Stimulated activated CD8-positive, alpha-beta memory T cell treated with anti-CD3 and anti-CD28 coated beads, Interleukin-7, amount 100 ng/mL, for 48 hours (primary cell): ENCODE measurements at regions not wholly inside any gene's neighbourhood (a gene's known extent, or its start where the extent isn't known, plus 50 kb on each side); places are given as distances from the start of the nearest gene placed in this dataset.

Experiments used
- DNase-seq, 2 donors: peaks; one replicate each; pipeline ENCODE4 v3.0.0-alpha.2; 2020; ENCODE audit warnings: low read depth in 1 of 2; ENCODE audit errors: extremely low read depth in 1 of 2

DNA sequence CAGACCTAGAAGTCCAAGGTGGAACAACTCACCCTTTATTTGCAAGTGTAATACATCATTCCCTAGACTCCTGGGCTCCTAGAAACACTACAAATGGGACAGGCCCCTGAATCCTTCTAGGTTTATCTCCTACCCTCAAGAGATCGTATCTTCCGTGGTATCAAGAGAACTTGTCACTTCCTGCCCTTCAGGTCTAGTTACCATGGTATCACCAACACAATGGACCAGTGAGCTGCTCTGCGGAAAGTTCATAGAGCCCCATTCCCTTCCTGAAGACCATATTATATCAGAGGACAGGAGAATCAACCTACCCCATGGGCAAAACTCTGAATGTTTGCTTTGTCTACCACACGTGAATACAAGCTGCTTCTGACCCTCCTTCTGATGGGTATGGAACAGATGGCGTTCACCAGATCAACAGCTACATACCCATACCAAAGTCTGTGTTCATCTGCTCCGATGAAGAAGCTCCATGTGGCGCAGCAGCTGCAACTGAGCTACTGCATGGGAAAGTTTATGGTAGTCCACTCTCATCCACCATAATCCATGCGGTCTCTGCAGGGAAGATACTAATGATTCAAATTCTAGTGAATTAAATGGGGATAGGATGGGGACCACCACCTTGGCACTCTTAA lies 84.6 kb upstream of the KLF13 start:
- no peak for DNase-seq

DNA sequence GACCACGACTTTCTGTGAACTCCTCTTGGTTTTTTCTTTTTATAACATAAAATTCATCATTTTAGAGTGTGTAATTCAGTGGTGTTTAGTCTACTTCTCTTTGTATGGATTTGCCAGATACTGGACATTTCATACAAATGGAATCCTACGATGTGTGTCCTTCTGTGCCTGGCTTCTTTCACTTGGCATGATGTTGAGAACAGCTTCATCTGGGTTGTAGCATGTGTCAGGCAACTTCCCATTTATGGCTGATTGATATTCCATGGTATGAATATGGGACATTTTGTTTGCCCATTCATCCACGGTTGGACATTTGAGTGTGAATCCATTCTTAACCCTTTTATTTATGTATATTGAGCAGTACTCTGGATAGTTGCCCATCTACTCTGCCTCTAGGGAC lies 82.7 kb upstream of the KLF13 start:
- DNase-seq: no peak

DNA sequence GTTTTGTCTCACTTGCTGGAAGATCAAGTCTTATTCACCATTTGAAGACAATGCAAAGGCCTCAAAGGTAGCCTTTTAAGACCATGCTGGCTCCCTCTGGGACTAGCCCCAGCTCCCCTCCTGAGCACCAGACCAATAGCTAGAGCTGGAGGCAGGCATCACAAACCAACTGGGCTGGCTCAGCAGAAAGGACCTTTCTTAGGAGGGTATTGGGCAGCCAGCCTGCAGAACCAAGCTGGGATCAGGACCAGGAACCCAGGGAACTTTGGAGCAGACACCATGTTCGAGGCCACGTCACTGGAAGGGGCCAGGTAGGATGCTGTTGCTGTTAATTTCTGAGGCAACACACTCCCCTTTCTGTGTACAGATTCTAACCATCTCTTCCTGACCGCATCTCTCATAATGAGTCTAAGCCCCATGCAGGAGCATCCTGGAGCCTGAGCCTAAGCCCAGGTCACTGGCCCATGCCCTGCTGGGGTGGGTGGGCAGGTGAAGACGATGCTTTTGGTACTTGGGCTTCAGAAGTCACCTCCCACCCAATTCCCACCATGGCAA lies 81.4 kb upstream of the KLF13 start:
- DNase-seq: no peak

DNA sequence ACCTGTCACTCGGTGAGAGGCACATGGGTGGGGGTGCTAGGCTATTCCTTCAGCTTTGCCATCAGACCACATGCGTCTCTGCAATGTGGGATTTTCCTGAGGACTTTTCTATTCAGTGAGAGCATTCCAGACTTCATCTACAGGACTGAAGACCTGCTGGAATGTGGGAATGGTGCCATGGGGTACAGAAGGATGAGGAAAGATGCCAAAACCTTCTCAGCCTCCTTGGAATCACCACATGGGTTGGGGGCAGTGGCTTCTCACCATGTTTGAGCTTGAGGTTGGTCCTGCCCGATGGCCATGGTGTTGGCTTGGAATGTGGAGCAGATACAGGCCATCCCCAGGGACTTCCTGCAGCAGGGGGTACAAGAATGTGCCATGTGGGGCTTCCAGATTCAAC lies 80.9 kb upstream of the KLF13 start:
- DNase-seq: no peak

DNA sequence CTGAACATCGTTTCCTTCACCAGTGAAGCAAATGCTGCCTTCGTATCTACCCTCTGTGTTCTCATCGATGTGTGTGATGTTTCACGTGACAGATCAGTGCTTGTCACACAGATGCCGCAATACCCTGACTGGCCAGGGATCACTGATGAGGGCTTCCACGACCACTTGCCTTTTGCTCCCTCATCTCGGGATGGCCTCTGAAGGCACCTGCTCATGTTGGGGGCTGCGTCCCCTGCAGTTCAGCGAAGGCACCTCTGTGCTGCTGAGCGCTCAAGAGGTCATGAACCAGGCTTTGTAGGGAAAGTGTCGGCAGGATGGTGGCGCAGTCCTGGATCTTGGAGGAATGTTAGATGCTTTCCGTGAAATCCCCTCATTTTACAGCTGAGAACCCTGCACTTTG lies 79.2 kb upstream of the KLF13 start:
- DNase-seq: no peak

DNA sequence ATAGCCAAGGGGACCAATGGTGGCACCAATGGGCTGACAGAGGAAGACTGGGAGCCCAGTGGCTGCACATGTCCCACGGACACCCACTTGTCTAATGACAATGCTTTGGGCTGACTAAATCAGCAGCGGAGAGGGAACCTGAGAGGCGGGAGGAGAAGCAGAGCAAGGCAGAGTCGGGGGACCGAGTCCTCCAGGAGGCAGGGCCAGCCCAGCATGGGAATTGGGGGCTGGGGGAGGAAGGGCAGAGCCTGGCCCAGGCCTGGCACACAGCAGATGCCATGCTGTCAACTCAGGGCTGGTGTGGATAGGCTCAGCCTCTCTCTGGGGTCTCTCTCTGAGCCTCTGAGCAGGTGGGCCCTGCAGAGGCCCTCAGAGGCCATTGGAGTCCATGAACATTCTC lies 78.4 kb upstream of the KLF13 start:
- DNase-seq: no peak

DNA sequence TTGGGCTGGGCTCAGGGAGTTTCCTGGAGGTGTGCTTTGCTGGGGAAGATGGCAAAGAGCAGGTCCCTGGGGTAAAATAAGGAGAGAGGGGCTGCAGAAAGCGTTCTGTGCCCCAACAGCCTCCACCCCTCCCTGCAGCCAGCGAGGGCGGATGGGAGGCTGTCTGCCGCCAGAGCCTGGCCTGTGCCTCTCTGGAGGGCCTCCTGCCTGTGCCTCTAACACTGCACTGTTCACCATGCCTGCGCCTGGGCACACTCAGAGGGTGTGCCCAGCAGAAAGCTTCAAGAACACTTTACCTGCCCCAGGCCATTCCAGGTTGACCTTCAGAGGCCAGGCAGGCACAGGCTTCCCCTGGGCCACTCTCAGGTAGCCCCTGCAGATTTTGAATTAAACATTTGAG lies 77.7 kb upstream of the KLF13 start:
- DNase-seq: no peak

DNA sequence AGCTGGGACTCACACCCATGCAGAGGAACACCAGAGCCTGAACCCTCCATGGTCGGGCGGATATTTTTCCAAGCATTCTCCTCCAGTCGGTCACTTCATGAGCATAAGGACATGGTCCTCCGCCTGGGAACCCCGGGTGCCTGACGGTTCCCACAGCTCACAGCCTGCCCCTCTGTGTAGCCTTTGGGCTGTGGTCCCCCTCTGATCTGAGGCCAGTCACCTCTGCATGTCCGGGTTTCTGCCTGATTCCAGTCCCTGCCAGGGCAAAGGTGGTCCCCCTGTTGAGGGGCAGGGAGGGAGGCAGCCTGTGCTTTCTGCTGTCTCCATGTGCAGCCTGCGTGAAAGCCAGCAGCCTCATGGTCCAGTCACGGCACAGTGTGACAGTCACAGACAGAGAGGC lies 76.6 kb upstream of the KLF13 start:
- DNase-seq: no peak

DNA sequence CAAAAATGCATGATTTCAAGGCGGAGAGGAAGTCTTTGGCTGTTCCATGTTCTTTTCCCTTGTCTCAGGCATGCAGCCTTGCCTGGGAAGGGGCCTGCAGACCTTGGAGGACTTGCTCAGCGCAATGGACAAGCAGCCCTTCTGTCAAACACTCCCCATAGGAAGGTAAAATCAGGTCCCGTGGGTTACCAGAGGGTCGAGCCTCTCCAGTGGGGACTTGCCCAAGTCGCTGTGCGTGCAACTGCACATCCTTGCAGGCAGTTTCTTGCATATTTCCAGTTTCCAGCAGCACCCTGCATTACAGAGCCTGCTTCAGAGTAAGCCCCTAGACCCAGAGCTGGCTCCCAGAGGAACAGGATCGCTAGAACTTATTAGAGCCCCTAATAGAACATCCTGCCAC lies 75.5 kb upstream of the KLF13 start:
- no peak for DNase-seq

DNA sequence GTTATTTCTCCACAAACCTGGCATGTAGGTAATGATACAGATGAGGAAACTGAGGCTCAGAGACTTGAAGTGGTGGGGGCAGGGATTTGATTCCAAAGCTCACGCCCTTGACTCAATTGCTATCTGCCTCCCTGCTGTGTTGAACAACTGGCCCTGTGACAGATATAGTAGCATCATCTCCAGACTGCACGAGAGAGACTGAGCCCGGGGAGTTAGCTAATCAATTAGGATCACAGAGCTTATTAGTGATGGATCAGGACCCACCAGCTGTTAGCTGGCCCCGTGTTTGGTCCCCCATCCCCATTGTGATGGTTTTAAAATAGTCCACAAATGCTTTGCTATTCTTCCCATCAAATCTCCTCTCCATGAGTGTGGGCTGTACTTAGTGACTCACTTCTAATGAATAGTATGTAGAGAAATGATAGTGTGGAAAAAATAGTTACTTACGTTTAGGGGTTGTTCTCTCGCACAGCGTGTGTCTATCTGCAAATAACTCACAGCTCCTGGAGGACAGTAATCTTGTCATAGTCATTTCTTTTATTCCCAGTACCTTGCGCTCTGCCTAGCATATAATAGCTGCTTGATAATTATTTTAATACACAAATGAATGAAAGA lies 74.4 kb upstream of the KLF13 start:
- no peak for DNase-seq

DNA sequence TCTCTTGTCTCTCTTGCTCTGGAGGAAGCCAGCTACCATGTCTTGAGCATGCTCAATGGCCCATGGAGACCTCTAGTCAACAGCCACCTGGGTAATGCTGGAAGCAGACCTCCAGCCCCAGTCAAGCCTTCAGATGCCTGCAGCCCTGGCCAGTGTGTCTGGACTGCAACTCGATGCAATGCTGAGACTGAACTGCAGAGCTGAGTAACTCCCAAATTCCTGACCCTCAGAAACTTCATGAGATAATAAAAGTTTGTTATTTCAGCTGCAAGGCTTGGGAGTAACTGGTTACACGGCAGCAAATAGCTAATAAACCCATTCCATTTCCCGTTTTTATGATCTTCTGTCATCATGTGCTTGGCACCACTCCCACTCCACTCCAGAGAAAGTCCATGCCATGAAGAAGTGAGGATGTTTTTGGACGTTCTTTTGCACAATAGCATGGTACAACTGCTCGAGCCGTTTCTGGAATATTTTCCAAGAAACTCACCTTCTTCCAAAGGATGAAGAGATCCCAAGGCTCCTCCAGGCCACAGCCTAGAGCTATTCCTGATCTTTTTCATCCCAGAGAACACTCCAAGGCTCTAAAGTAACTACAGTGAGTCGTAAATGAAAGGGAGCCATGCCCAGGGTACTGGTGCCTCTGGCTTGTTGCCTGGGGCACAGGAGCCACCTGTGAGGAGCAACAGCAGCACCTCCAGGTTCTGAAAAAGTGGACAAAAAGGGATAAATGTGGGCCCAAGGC lies 72.0 kb upstream of the KLF13 start:
- no peak for DNase-seq

DNA sequence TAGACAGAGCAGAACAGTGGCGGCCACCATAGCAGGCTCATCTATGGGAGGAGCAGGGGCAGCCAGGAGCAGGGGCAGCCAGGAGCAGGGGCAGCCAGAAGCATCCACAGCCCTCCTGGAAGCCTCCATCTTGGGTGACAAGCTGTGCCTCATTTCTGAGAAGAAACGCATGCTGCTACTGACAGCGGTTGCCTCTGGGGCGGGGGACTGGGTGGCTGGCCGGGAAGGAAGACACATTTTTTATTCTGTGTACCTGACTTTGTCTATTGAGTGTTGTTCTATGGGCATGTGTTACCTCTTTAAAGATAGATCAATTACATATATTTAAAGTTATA lies 71.5 kb upstream of the KLF13 start:
- no peak for DNase-seq

DNA sequence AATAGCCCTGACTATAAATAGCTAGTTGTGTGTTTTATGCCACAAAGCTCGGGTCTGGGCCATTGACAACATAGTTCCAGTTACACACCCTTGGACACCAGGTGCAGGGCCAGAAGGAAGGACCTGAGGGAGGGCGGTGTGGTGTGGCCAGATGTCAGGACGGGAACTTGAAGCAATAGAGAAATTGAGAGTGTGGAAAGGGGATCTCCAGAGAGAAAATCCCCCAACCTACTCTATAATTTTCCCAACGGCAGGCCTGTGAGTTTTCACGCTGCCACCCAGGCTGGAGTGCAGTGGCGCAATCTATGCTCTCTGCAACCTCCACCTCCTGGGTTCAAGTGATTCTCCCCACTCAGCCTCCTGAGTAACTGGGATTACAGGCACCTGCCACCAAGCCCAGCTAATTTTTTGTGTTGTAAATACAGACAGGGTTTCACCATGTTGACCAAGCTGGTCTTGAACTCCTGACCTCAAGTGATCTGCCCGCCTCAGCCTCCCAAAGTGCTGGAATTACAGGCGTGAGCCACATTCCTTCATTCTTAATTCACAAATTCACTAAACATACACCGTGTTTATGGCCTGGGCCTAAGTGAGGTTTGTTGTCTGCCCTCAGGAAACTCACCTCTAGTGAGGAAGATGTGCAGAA lies 70.8 kb upstream of the KLF13 start:
- no peak for DNase-seq

DNA sequence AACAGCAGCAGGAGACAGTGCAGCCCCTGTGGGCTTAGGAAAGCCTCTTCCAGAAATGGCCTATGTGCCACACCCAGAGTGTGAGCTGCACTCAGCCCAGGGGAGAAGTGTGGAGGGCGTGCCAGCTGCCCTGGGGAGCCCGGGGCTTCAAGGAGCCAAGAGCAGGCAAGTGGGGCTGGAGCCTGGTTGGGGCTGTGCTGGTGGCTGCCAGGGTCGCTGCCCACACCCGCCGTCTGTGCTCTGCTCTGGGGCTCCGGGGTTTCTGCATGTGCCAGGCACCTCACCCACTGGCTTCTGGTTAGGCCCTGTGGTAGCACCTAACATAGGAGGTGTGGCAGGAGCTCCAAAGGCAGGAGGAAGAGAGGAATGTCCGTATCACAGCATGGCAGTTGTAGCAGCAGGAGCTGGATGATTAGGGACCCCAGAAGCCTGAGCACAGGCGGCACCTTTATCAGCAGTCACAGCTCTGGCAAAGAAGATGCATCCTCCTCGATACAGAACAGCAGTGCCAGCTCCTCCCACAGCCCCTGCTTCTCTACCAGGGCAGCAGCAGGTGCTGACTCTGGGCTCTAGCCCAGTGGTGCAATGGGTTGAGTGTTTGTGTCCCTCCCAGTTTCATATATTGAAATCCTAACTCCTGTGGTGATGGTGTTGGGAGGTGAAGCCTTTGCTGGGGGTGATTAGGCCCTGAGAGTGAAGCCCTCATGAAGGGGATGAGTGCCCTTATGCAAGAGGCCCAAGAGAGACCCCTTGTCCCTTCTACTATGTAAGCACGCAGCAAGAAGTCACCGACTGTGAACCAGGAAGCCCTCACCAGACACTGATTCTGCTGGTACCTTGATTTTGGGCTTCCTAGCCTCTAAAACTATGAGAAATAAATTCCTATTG lies 70.0 kb upstream of the KLF13 start:
- no peak for DNase-seq

DNA sequence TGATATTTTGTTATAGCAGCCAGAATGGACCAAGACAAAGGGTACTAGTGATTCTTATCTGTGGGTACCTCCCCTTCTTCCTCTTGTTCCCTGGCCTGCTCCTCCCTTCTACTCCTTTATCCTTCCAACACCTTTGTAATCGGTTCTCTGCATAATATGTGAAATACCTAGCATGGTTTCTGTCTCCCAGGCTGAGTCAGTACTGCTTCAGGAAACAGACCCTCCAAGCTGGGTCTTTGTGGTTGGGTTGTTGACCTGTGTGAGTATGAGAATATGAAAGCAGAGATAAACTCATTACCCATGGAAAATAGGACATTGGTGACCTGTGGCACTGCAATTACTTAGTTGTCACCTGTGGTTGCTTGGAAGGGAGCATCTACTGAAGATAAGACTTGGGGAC lies 69.3 kb upstream of the KLF13 start:
- no peak for DNase-seq

DNA sequence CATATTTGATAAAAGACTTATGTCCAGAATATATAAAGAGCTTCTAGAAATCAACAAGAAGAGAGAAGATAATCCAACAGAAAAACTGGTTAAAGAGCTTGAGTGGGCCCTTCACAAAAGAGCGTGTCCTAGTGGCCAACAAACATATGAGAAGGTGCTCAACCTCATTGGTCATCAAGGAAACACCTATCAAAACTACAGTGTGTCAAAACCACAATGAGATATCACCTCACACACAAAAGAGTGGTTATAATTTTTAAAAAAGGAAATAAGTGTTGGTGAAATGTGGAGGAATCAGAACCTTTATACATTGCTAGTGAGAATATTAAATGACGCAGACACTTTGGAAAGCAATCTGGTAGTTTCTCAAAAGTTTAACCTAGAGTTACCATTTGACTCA lies 68.4 kb upstream of the KLF13 start:
- DNase-seq: no peak

DNA sequence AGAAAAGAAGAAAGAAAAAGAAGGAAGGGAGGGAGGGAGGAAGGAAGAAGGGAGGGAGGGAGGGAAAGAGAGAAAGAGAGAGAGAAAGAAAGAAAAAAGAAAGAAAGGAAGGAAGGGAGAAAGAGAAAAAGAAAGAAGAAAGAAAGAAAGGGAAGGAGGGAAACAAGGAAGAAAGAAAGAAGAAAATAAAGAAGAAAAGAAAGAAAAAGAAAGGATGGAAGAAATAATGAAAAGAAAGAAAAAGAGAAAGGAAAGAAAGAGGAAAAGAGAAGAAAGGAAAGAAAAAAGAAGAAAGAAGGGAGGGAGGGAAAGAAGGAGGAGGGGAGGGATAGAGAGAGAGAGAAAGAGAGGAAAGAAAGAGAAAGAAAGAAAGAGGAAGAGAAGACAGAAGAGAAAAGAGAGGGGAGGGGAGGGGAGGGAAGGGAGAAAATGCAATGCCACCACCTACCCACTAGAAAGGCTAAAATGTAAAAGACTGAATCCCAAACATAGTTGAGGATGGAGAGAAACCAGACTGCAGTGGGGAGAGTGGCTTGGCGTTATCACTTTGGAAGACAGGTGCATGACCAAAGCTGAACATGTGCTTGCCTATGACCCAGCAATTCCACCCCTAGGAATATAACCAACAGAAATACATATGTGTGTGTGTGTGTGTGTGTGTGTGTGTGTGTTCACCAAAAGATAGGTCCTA lies 66.9 kb upstream of the KLF13 start:
- no peak for DNase-seq

DNA sequence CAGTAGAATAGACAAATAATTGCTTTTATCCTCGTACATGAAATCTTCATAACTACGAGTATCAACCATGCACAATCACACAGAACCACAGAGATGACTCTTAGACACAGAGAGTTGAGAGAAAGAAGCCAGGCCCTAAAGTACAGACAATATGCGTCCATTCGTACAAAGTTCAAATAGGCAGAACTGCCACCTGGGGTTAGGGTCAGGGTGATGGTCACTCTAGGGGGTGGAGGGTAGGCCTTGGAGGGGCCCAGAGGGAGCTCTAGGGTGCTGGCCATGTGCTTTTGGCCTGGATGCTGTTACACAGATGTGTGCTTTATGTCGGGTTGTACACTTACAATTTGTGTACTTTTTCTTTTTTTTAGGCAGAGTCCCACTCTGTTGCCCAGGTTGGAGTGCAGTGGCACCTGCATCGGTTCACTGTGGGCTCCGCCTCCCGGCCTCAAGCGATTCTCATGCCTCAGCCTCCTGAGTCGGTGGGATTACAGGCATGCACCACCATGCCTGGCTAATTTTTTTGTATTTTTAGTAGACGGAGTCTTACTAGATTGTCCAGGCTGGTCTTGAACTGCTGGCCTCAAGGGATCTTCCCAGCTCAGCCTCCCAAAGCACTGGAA lies 65.9 kb upstream of the KLF13 start:
- DNase-seq: no peak

DNA sequence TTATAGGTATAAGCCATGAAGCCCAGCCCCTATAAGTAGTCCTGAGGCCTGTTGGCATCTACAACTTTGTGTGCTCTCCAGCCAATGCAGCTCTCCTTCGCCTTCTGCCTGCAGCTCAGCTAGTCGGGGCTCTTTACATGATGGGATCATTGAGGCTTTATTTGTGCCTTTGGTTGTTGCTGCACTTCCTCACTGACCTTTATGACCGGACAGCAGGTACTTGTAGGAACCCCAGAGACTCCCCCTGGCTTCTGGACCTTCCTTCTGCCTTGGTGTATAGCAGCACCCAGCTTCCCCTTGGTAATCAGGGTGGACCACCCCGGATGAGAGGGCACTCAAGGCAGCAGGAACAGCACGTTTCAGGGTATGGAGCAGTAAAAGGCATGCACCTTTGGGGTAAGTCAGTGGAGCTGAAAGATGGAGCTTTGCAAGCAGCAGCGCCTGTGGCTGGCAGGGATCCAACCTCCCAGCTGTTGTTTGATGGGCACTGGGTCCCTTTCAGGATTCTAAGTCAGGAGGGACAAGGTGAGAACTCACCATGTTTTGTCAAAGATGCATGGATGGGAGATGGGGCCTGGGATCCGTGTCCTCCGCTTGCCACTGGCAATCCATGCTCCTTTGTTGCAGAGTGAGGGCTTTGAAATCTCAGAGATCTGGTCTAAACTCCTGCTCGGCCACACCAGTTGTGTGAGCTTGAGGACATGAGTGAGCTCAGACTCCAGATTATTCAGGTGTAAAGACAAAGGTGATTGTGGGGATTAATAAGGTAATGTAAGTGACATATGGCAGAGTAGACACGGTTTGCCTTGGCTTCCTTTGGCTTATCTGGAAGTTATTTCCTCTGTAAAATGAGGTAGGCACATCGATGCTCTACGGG lies 65.1 kb upstream of the KLF13 start:
- DNase-seq: no peak
